ENCODE measurements at regions not wholly inside any gene's neighbourhood (a gene's known extent, or its start where the extent isn't known, plus 50 kb on each side); places are given as distances from the start of the nearest gene placed in this dataset.

- Histone ChIP-seq H3K27me3 (ENCODE audit: insufficient read depth, poor library complexity, severe bottlenecking) (no peaks in the 10 kb centered on the region), H3K27ac (replicated peaks) (no peak overlapping the region), H3K4me3 (replicated peaks; ENCODE audit: insufficient read depth, low read length) (no peak overlapping the region)
- DNase-seq (ENCODE audit: low read depth in 1 of 2, low spot score in 1 of 2) = no peak
- TF ChIP-seq GABPA (IDR thresholded peaks at IDR 0.05; ENCODE audit: low read depth) = no peak
- TF ChIP-seq REST (IDR thresholded peaks at IDR 0.05; ENCODE audit: insufficient replicate concordance, low read depth) = no peak
- TF ChIP-seq SPI1 (IDR thresholded peaks at IDR 0.05; ENCODE audit: borderline replicate concordance, low read depth) = no peak
- TF ChIP-seq CTCF (IDR thresholded peaks at IDR 0.05; ENCODE audit: insufficient read depth, low read length) = no peak
- TF ChIP-seq POLR2AphosphoS5 (IDR thresholded peaks at IDR 0.05; ENCODE audit: low read depth) = no peak
Measured at GRCh38 chr5:123269436-123269835, 153.8 kb downstream of the CEP120 start.

- TF ChIP-seq POLR2AphosphoS5 (IDR thresholded peaks at IDR 0.05; ENCODE audit: low read depth) (no peak), SPI1 (IDR thresholded peaks at IDR 0.05; ENCODE audit: borderline replicate concordance, low read depth) (no peak), GABPA (IDR thresholded peaks at IDR 0.05; ENCODE audit: low read depth) (no peak), REST (IDR thresholded peaks at IDR 0.05; ENCODE audit: insufficient replicate concordance, low read depth) (no peak), CTCF (IDR thresholded peaks at IDR 0.05; ENCODE audit: insufficient read depth, low read length) (no peak)
- no peak overlapping the region for H3K27ac ChIP-seq (replicated peaks)
- no peak for DNase-seq (ENCODE audit: low read depth in 1 of 2, low spot score in 1 of 2)
Measured at GRCh38 chr5:123266365-123266764, 156.8 kb downstream of the CEP120 start.

GRCh38 chr5:123265551-123265950 is 157.7 kb downstream of the CEP120 start:
- H3K4me3 ChIP-seq (replicated peaks; ENCODE audit: insufficient read depth, low read length) = no peak overlapping the region
- no peak for DNase-seq (ENCODE audit: low read depth in 1 of 2, low spot score in 1 of 2)
- no peak for TF ChIP-seq CTCF (IDR thresholded peaks at IDR 0.05; ENCODE audit: insufficient read depth, low read length)
- no peak for TF ChIP-seq REST (IDR thresholded peaks at IDR 0.05; ENCODE audit: insufficient replicate concordance, low read depth)
- no peak for TF ChIP-seq SPI1 (IDR thresholded peaks at IDR 0.05; ENCODE audit: borderline replicate concordance, low read depth)
- no peak for TF ChIP-seq POLR2AphosphoS5 (IDR thresholded peaks at IDR 0.05; ENCODE audit: low read depth)
- TF ChIP-seq GABPA (IDR thresholded peaks at IDR 0.05; ENCODE audit: low read depth) = no peak
- H3K27ac ChIP-seq (replicated peaks) = no peak overlapping the region
- H3K27me3 ChIP-seq (ENCODE audit: insufficient read depth, poor library complexity, severe bottlenecking) = no peaks in the 10 kb centered on the region

More at GRCh38 chr5:123266365-123266764, 156.8 kb downstream of the CEP120 start:
- Histone ChIP-seq H3K27me3 (ENCODE audit: insufficient read depth, poor library complexity, severe bottlenecking) (no peaks in the 10 kb centered on the region), H3K4me3 (replicated peaks; ENCODE audit: insufficient read depth, low read length) (no peak overlapping the region)

All from HL-60 (cell line).